ENCODE measurements at regions not wholly inside any gene's neighbourhood (a gene's known extent, or its start where the extent isn't known, plus 50 kb on each side); places are given as distances from the start of the nearest gene placed in this dataset.

DNA sequence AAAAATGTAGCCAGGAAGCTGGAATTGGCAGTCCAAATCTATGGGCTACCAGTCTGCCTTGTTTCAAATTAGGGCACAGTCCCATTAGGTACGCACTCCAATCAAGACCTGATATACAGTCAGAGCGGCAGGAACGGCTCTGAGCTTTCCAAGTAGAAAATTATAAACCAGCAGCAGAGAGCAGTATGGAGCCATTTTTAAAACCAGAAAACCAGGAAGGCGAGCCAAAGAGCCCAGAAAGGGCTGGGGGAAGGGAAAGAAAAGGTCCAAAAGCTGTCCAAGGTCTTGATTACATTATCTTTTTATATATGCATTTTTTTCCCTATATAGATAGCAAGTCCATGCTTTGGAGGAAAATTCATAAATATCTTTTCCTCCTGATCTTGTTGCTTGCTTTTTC, 719.0 kb downstream of the RWDD3 start:
- TF ChIP-seq, protein P1, sequence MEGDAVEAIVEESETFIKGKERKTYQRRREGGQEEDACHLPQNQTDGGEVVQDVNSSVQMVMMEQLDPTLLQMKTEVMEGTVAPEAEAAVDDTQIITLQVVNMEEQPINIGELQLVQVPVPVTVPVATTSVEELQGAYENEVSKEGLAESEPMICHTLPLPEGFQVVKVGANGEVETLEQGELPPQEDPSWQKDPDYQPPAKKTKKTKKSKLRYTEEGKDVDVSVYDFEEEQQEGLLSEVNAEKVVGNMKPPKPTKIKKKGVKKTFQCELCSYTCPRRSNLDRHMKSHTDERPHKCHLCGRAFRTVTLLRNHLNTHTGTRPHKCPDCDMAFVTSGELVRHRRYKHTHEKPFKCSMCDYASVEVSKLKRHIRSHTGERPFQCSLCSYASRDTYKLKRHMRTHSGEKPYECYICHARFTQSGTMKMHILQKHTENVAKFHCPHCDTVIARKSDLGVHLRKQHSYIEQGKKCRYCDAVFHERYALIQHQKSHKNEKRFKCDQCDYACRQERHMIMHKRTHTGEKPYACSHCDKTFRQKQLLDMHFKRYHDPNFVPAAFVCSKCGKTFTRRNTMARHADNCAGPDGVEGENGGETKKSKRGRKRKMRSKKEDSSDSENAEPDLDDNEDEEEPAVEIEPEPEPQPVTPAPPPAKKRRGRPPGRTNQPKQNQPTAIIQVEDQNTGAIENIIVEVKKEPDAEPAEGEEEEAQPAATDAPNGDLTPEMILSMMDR (IDR thresholded peaks at IDR 0.05), result peak; percentile 34
- TF ChIP-seq ZFX (IDR thresholded peaks at IDR 0.05; ENCODE audit: borderline replicate concordance), result no peak
